C4-2B (cell line): ENCODE measurements at regions not wholly inside any gene's neighbourhood (a gene's known extent, or its start where the extent isn't known, plus 50 kb on each side); places are given as distances from the start of the nearest gene placed in this dataset.

Source experiments
- CTCF ChIP-seq: fragments of 450-650 bp; conservative IDR thresholded peaks from 2 replicates; pipeline ENCODE4 v1.5.1; 2017; ENCODE audit warnings: mild to moderate bottlenecking
- ZFX ChIP-seq: fragments of 450-650 bp; IDR thresholded peaks from 2 replicates; pipeline ENCODE4 v1.6.1; 2017

GRCh38 chr15:70447081-70447480, 316.3 kb downstream of the UACA start:
- TF ChIP-seq CTCF (no peak), ZFX (no peak)
